Astrocyte (in vitro differentiated cells and primary cell): ENCODE measurements at regions not wholly inside any gene's neighbourhood (a gene's known extent, or its start where the extent isn't known, plus 50 kb on each side); places are given as distances from the start of the nearest gene placed in this dataset.

Source experiments
- DNase-seq: peaks from one replicate; pipeline ENCODE4 v3.0.0-alpha.2; 2010; ENCODE audit warnings: low read depth
- FAIRE-seq: peaks from 2 replicates; lab custom pipeline; 2011; peaks lifted over from hg19 to GRCh38; lab: Jason Lieb, UNC
- H2AFZ ChIP-seq: 2 replicates; pipeline ENCODE4 v1.6.0; 2012; ENCODE audit warnings: low read depth, low read length, inconsistent platforms
- H3K27ac ChIP-seq: 2 replicates; pipeline ENCODE4 v1.5.1; 2011; ENCODE audit warnings: low read depth, low read length, inconsistent platforms
- H3K27me3 ChIP-seq: 2 replicates; pipeline ENCODE4 v1.6.0; 2011; ENCODE audit warnings: low read length, inconsistent platforms; ENCODE audit not compliant: insufficient read depth
- H3K36me3 ChIP-seq: 2 replicates; pipeline ENCODE4 v1.5.1; 2011; ENCODE audit warnings: low read length, inconsistent platforms; ENCODE audit not compliant: insufficient read depth
- H3K4me1 ChIP-seq: 2 replicates; pipeline ENCODE4 v1.5.1; 2011; ENCODE audit warnings: low read length, inconsistent platforms; ENCODE audit not compliant: insufficient read depth
- H3K4me2 ChIP-seq: 2 replicates; pipeline ENCODE4 v1.6.0; 2012; ENCODE audit warnings: low read length, inconsistent platforms
- H3K4me3 ChIP-seq: 2 replicates; pipeline ENCODE4 v1.5.1; 2011; ENCODE audit warnings: low read depth, mild to moderate bottlenecking, low read length, inconsistent platforms; ENCODE audit not compliant: insufficient read depth
- H3K79me2 ChIP-seq: 2 replicates; pipeline ENCODE4 v1.6.0; 2012; ENCODE audit warnings: mild to moderate bottlenecking, low read length, inconsistent platforms; ENCODE audit not compliant: insufficient read depth
- H3K9ac ChIP-seq: 2 replicates; pipeline ENCODE4 v1.6.0; 2012; ENCODE audit warnings: mild to moderate bottlenecking, low read length, inconsistent platforms
- H3K9me3 ChIP-seq: 2 replicates; pipeline ENCODE4 v1.5.1; 2012; ENCODE audit warnings: low read depth, mild to moderate bottlenecking, low read length, inconsistent platforms; ENCODE audit not compliant: insufficient read depth
- H4K20me1 ChIP-seq: 2 replicates; pipeline ENCODE4 v1.6.0; 2012; ENCODE audit warnings: low read length, inconsistent platforms; ENCODE audit not compliant: insufficient read depth
- H3K27ac Mint-ChIP-seq: one replicate; pipeline ENCODE4 v1.8.0; 2021; ENCODE audit warnings: mild to moderate bottlenecking, mixed read lengths; ENCODE audit not compliant: unreplicated experiment
- H3K27me3 Mint-ChIP-seq: one replicate; pipeline ENCODE4 v1.8.0; 2021; ENCODE audit warnings: low read depth, mixed read lengths; ENCODE audit not compliant: unreplicated experiment
- H3K36me3 Mint-ChIP-seq: one replicate; pipeline ENCODE4 v1.8.0; 2021; ENCODE audit warnings: low read depth, mixed read lengths; ENCODE audit not compliant: unreplicated experiment
- H3K4me1 Mint-ChIP-seq: one replicate; pipeline ENCODE4 v1.8.0; 2021; ENCODE audit warnings: low read depth, mixed read lengths; ENCODE audit not compliant: unreplicated experiment
- H3K4me3 Mint-ChIP-seq: one replicate; pipeline ENCODE4 v1.8.0; 2021; ENCODE audit warnings: mild to moderate bottlenecking, moderate library complexity, mixed read lengths; ENCODE audit not compliant: unreplicated experiment
- H3K9me3 Mint-ChIP-seq: one replicate; pipeline ENCODE4 v1.8.0; 2021; ENCODE audit warnings: mild to moderate bottlenecking, mixed read lengths; ENCODE audit not compliant: unreplicated experiment
- EZH2 ChIP-seq: IDR thresholded peaks from 2 replicates; pipeline ENCODE4 v1.6.1; 2012; ENCODE audit warnings: mild to moderate bottlenecking, low read length, inconsistent platforms; ENCODE audit not compliant: insufficient read depth
- TF ChIP-seq, protein P1 (sequence below): IDR thresholded peaks from 2 replicates; pipeline ENCODE4 v1.5.1; 2011; ENCODE audit warnings: low read depth, mild to moderate bottlenecking, inconsistent platforms, low read length, moderate library complexity; ENCODE audit not compliant: insufficient read depth

DNA sequence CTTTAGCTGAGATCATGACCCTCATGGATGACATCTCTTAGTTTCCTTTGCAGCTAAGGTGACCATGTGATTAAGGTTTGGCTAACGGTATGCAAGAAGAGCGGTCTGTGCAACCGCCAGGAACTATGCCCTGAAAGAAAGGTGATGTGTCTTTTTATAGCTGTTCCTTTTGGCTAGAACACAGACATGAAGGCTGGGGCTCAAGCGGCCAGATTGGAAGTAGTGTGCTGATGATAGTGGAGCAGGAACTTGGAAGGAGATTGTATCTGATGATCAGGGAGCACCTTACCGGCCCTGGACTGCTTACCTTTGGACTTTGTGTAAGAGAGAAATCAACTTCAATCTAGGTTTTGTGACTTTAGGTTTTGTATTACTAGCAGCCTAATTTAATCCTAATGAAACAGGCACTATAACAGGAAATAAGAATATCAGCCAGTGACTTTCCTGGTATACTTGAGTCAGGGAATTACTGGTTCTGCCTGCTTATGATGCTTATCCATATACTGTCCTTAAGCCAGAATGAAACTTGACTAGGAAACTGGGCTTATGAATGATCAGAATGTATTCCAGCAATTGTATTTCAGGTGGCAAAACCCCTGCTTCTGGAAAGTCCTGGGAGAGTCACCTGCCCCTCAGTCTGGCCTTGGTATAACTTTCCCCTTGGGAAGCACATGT is 164.3 kb upstream of the LRIG1 start:
- H4K20me1 ChIP-seq, result no peaks in the 10 kb centered on the region
- H3K9me3 Mint-ChIP-seq, result peaks cover 2% of the 10 kb centered on the region
- FAIRE-seq, result no peak

DNA sequence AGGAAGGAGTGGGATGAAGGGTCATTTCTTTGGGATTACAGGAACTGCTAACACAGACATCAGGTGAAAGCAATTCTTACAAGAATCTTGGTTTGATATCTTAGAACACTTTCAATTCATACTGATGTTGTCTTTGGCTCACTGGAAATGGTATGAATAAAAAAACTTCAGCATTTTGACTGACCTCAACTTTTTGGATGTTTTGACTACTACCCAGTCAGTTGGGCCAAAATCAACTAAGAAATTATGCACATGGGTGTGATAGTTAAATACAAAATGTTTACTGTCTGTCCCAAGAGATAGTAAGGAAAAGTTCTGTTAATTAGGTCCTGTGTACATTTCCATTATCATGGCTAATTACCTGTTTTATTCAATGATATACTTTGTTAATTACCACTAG is 165.5 kb upstream of the LRIG1 start:
- H3K79me2 ChIP-seq, result no peaks in the 10 kb centered on the region
- DNase-seq (peak; percentile 5), FAIRE-seq (no peak)
- Mint-ChIP-seq H3K27me3 (peaks cover 9% of the 10 kb centered on the region), H3K4me1 (no peaks in the 10 kb centered on the region), H3K36me3 (no peaks in the 10 kb centered on the region), H3K4me3 (no peak overlapping the region), H3K27ac (no peak overlapping the region), H3K9me3 (no peaks in the 10 kb centered on the region)
- H3K4me1 ChIP-seq, result no peaks in the 10 kb centered on the region
- no peak overlapping the region for H3K9ac ChIP-seq
- H3K4me3 ChIP-seq, result no peak overlapping the region
- H2AFZ ChIP-seq, result no peak overlapping the region
- H3K27ac ChIP-seq, result no peak overlapping the region
- H3K9me3 ChIP-seq, result no peaks in the 10 kb centered on the region
- H3K4me2 ChIP-seq, result no peak overlapping the region
- no peaks in the 10 kb centered on the region for H3K36me3 ChIP-seq
- H3K27me3 ChIP-seq, result no peaks in the 10 kb centered on the region
- TF ChIP-seq, protein P1, sequence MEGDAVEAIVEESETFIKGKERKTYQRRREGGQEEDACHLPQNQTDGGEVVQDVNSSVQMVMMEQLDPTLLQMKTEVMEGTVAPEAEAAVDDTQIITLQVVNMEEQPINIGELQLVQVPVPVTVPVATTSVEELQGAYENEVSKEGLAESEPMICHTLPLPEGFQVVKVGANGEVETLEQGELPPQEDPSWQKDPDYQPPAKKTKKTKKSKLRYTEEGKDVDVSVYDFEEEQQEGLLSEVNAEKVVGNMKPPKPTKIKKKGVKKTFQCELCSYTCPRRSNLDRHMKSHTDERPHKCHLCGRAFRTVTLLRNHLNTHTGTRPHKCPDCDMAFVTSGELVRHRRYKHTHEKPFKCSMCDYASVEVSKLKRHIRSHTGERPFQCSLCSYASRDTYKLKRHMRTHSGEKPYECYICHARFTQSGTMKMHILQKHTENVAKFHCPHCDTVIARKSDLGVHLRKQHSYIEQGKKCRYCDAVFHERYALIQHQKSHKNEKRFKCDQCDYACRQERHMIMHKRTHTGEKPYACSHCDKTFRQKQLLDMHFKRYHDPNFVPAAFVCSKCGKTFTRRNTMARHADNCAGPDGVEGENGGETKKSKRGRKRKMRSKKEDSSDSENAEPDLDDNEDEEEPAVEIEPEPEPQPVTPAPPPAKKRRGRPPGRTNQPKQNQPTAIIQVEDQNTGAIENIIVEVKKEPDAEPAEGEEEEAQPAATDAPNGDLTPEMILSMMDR, result no peak
- no peak for TF ChIP-seq EZH2
- no peaks in the 10 kb centered on the region for H4K20me1 ChIP-seq

More for the DNA sequence above, 164.3 kb upstream of the LRIG1 start:
- H3K27ac ChIP-seq, result no peak overlapping the region
- H3K4me2 ChIP-seq, result no peak overlapping the region
- Mint-ChIP-seq H3K4me3 (no peak overlapping the region), H3K27ac (no peak overlapping the region), H3K4me1 (no peaks in the 10 kb centered on the region), H3K36me3 (no peaks in the 10 kb centered on the region), H3K27me3 (peaks cover 9% of the 10 kb centered on the region)
- H3K9ac ChIP-seq, result no peak overlapping the region
- H2AFZ ChIP-seq, result no peak overlapping the region
- no peaks in the 10 kb centered on the region for H3K4me1 ChIP-seq
- no peaks in the 10 kb centered on the region for H3K36me3 ChIP-seq
- no peaks in the 10 kb centered on the region for H3K9me3 ChIP-seq
- no peak overlapping the region for H3K4me3 ChIP-seq
- H3K27me3 ChIP-seq, result no peaks in the 10 kb centered on the region
- no peaks in the 10 kb centered on the region for H3K79me2 ChIP-seq
- no peak for DNase-seq
- TF ChIP-seq EZH2, result no peak
- TF ChIP-seq, protein P1, result no peak

DNA sequence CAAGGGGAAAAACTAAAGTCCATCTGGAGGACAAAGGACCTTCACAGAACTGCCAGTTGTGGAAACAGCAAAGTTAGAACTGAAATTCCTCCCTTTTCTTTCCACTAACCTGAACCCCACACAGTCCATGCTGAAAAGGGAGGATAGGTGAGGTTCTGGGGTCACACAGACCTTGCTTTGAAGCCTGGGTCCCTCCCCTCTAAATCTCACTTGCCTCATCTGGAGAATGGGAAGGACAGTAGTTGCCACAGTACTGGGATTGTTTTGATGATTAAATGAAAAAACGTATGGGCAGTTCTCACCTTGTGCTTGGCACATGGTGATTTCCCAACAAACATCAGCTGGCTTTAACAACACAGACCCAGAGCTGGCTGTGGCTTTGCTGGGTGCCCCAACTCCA is 166.4 kb upstream of the LRIG1 start:
- no peak overlapping the region for H3K27ac Mint-ChIP-seq
- no peaks in the 10 kb centered on the region for H3K27me3 ChIP-seq
- TF ChIP-seq EZH2, result no peak
- TF ChIP-seq, protein P1, result no peak
- H3K36me3 ChIP-seq, result no peaks in the 10 kb centered on the region
- H3K36me3 Mint-ChIP-seq, result no peaks in the 10 kb centered on the region
- no peak overlapping the region for H3K4me2 ChIP-seq
- no peaks in the 10 kb centered on the region for H4K20me1 ChIP-seq
- H3K9me3 ChIP-seq, result no peaks in the 10 kb centered on the region
- H3K27ac ChIP-seq, result no peak overlapping the region
- no peak overlapping the region for H3K9ac ChIP-seq
- H3K79me2 ChIP-seq, result no peaks in the 10 kb centered on the region
- no peaks in the 10 kb centered on the region for H3K9me3 Mint-ChIP-seq
- DNase-seq, result no peak
- no peak overlapping the region for H3K4me3 Mint-ChIP-seq
- peaks cover 9% of the 10 kb centered on the region for H3K27me3 Mint-ChIP-seq
- no peaks in the 10 kb centered on the region for H3K4me1 Mint-ChIP-seq
- H3K4me3 ChIP-seq, result no peak overlapping the region
- no peak for FAIRE-seq
- H2AFZ ChIP-seq, result no peak overlapping the region
- no peaks in the 10 kb centered on the region for H3K4me1 ChIP-seq
